K562 (cell line): ENCODE measurements at regions not wholly inside any gene's neighbourhood (a gene's known extent, or its start where the extent isn't known, plus 50 kb on each side); places are given as distances from the start of the nearest gene placed in this dataset.

ENCODE experiments used
- ATF7 ChIP-seq: fragments of 450-650 bp; IDR thresholded peaks from 2 replicates; pipeline ENCODE4 v1.7.1; 2014; ENCODE audit warnings: mild to moderate bottlenecking, moderate library complexity
- CBFA2T3 ChIP-seq: fragments of 450-650 bp; IDR thresholded peaks from 2 replicates; pipeline ENCODE4 v1.6.1; 2017
- CREM ChIP-seq: IDR thresholded peaks from 2 replicates; pipeline ENCODE4 v1.6.1; 2014; ENCODE audit warnings: antibody characterized with exemption, low read depth
- ETS2 ChIP-seq: IDR thresholded peaks from 2 replicates; pipeline ENCODE4 v1.6.1; 2016; ENCODE audit warnings: borderline replicate concordance, missing genetic modification characterization, mild to moderate bottlenecking, moderate library complexity, missing compliant biosample characterization; ENCODE audit not compliant: poor library complexity, severe bottlenecking
- L3MBTL2 ChIP-seq: fragments of 450-650 bp; IDR thresholded peaks from 2 replicates; pipeline ENCODE4 v1.6.1; 2016; ENCODE audit warnings: mild to moderate bottlenecking, moderate library complexity
- NFATC3 ChIP-seq: fragments of 450-650 bp; IDR thresholded peaks from 2 replicates; pipeline ENCODE4 v1.6.1; 2017; ENCODE audit warnings: mild to moderate bottlenecking
- WHSC1 ChIP-seq: IDR thresholded peaks from one replicate; pipeline ENCODE4 v1.6.1; 2012; ENCODE audit warnings: low read length, control low read depth, inconsistent platforms
- ZNF174 ChIP-seq: fragments of 250-450 bp; sonication (Bioruptor Pico); IDR thresholded peaks from 2 replicates; pipeline ENCODE4 v1.4.0; 2020; ENCODE audit warnings: mild to moderate bottlenecking
- ZNF324 ChIP-seq: fragments of 250-450 bp; sonication (Bioruptor Pico); IDR thresholded peaks from 2 replicates; pipeline ENCODE4 v1.4.0; 2020; ENCODE audit warnings: mild to moderate bottlenecking
- ZNF583 ChIP-seq: fragments of 250-450 bp; sonication (Bioruptor Pico); IDR thresholded peaks from 2 replicates; pipeline ENCODE4 v1.4.0; 2020
- ZNF76 ChIP-seq: fragments of 250-450 bp; sonication (Bioruptor Pico); IDR thresholded peaks from 2 replicates; pipeline ENCODE4 v1.4.0; 2020; ENCODE audit warnings: mild to moderate bottlenecking, moderate library complexity, borderline replicate concordance
- TF ChIP-seq, protein P1 (sequence below): IDR thresholded peaks from 2 replicates; pipeline ENCODE4 v1.6.1; 2011; ENCODE audit warnings: borderline replicate concordance, low read depth, mild to moderate bottlenecking, moderate library complexity, low read length; ENCODE audit not compliant: insufficient read depth, poor library complexity, severe bottlenecking
- TF ChIP-seq, protein P2 (sequence below), 3 experiments: fragments of 200-800 bp in 1 of 3; fragments of 250-450 bp in 1 of 3; fragments of 450-650 bp in 1 of 3; sonication (Bioruptor Pico) in 1 of 3; sonication (Bioruptor generic) in 1 of 3; formaldehyde crosslinking in 1 of 3; IDR thresholded peaks; 2 replicates each; pipeline versions ENCODE4 v1.6.1 to v1.8.0; 2016 to 2022; ENCODE audit warnings: mild to moderate bottlenecking in 2 of 3, missing genetic modification characterization in 2 of 3, missing compliant biosample characterization in 1 of 3, moderate library complexity in 1 of 3
- TF ChIP-seq, protein P3 (sequence below), 2 experiments: fragments of 450-650 bp; IDR thresholded peaks; 2 replicates each; pipeline ENCODE4 v1.6.1; 2018; ENCODE audit warnings: mild to moderate bottlenecking in 2 of 2, low read depth in 1 of 2; ENCODE audit not compliant: partially characterized antibody in 2 of 2
- TF ChIP-seq, protein P4 (sequence below), 3 experiments: fragments of 200-800 bp in 1 of 3; sonication (Bioruptor generic) in 1 of 3; sonication (generic) in 1 of 3; formaldehyde crosslinking in 1 of 3; IDR thresholded peaks; 2 replicates each; pipeline versions ENCODE4 v1.6.1 to v1.8.0; 2016 to 2022; ENCODE audit warnings: mild to moderate bottlenecking in 2 of 3, missing compliant biosample characterization in 2 of 3, missing genetic modification characterization in 2 of 3, missing genetic modification reagents in 1 of 3

DNA sequence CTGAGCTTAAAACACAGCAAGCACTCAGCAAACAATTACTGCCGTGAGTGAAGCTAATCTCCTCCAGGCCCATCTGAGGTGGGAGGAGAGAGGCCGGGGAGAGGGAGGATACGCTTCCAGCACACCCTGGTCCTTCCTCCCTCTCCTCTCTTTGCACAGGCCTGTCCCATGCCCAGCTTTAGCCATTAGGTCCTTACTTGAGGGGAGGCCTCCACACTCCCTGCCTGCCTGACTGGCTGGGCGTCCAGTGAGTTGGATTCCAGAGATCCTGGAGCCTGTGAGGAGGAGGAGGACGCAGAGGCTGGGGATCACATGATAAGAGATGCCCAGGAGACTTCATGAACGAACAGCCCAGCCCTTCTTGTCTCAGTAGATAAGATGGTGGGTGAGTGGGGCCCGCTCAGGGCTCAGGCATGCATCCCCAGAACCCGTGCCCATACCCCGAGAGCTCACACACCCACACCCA, 65.1 kb upstream of the NCOR2 start (continued):
- TF ChIP-seq NFATC3 = no peak
- TF ChIP-seq CBFA2T3 = peak; percentile 70
- TF ChIP-seq, protein P1, sequence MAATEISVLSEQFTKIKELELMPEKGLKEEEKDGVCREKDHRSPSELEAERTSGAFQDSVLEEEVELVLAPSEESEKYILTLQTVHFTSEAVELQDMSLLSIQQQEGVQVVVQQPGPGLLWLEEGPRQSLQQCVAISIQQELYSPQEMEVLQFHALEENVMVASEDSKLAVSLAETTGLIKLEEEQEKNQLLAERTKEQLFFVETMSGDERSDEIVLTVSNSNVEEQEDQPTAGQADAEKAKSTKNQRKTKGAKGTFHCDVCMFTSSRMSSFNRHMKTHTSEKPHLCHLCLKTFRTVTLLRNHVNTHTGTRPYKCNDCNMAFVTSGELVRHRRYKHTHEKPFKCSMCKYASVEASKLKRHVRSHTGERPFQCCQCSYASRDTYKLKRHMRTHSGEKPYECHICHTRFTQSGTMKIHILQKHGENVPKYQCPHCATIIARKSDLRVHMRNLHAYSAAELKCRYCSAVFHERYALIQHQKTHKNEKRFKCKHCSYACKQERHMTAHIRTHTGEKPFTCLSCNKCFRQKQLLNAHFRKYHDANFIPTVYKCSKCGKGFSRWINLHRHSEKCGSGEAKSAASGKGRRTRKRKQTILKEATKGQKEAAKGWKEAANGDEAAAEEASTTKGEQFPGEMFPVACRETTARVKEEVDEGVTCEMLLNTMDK = no peak
- TF ChIP-seq ETS2 (tag) = no peak
- TF ChIP-seq CREM = no peak
- TF ChIP-seq, protein P2, sequence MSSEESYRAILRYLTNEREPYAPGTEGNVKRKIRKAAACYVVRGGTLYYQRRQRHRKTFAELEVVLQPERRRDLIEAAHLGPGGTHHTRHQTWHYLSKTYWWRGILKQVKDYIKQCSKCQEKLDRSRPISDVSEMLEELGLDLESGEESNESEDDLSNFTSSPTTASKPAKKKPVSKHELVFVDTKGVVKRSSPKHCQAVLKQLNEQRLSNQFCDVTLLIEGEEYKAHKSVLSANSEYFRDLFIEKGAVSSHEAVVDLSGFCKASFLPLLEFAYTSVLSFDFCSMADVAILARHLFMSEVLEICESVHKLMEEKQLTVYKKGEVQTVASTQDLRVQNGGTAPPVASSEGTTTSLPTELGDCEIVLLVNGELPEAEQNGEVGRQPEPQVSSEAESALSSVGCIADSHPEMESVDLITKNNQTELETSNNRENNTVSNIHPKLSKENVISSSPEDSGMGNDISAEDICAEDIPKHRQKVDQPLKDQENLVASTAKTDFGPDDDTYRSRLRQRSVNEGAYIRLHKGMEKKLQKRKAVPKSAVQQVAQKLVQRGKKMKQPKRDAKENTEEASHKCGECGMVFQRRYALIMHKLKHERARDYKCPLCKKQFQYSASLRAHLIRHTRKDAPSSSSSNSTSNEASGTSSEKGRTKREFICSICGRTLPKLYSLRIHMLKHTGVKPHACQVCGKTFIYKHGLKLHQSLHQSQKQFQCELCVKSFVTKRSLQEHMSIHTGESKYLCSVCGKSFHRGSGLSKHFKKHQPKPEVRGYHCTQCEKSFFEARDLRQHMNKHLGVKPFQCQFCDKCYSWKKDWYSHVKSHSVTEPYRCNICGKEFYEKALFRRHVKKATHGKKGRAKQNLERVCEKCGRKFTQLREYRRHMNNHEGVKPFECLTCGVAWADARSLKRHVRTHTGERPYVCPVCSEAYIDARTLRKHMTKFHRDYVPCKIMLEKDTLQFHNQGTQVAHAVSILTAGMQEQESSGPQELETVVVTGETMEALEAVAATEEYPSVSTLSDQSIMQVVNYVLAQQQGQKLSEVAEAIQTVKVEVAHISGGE (CRISPR knock-in tag; IDR thresholded peaks at IDR 0.05) = 0 out of 6 replicates have a peak, but pooled peaks of 1 of the 3 experiments have one; percentile 3
- no peak for TF ChIP-seq ZNF324 (CRISPR knock-in tag)
- no peak for TF ChIP-seq ZNF583 (CRISPR knock-in tag)
- no peak for TF ChIP-seq WHSC1
- TF ChIP-seq L3MBTL2 = no peak
- TF ChIP-seq ZNF76 (CRISPR knock-in tag) = no peak
- TF ChIP-seq ZNF174 (CRISPR knock-in tag) = no peak
- TF ChIP-seq, protein P3, sequence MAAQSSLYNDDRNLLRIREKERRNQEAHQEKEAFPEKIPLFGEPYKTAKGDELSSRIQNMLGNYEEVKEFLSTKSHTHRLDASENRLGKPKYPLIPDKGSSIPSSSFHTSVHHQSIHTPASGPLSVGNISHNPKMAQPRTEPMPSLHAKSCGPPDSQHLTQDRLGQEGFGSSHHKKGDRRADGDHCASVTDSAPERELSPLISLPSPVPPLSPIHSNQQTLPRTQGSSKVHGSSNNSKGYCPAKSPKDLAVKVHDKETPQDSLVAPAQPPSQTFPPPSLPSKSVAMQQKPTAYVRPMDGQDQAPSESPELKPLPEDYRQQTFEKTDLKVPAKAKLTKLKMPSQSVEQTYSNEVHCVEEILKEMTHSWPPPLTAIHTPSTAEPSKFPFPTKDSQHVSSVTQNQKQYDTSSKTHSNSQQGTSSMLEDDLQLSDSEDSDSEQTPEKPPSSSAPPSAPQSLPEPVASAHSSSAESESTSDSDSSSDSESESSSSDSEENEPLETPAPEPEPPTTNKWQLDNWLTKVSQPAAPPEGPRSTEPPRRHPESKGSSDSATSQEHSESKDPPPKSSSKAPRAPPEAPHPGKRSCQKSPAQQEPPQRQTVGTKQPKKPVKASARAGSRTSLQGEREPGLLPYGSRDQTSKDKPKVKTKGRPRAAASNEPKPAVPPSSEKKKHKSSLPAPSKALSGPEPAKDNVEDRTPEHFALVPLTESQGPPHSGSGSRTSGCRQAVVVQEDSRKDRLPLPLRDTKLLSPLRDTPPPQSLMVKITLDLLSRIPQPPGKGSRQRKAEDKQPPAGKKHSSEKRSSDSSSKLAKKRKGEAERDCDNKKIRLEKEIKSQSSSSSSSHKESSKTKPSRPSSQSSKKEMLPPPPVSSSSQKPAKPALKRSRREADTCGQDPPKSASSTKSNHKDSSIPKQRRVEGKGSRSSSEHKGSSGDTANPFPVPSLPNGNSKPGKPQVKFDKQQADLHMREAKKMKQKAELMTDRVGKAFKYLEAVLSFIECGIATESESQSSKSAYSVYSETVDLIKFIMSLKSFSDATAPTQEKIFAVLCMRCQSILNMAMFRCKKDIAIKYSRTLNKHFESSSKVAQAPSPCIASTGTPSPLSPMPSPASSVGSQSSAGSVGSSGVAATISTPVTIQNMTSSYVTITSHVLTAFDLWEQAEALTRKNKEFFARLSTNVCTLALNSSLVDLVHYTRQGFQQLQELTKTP (IDR thresholded peaks at IDR 0.05; ENCODE audit: low read depth in 1 of 2, partially characterized antibody in 2 of 2) = no peak
- TF ChIP-seq ATF7 = 0 out of 2 replicates have a peak, but pooled peaks have one; percentile 17
- TF ChIP-seq, protein P4, sequence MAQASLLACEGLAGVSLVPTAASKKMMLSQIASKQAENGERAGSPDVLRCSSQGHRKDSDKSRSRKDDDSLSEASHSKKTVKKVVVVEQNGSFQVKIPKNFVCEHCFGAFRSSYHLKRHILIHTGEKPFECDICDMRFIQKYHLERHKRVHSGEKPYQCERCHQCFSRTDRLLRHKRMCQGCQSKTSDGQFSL (CRISPR knock-in tag; IDR thresholded peaks at IDR 0.05) = no peak
- TF ChIP-seq, protein P4 (tag; IDR thresholded peaks at IDR 0.05) = no peak
